CD4-positive, alpha-beta T cell treated with Interleukin-15 for 4 hours (primary cell): ENCODE measurements at regions not wholly inside any gene's neighbourhood (a gene's known extent, or its start where the extent isn't known, plus 50 kb on each side); places are given as distances from the start of the nearest gene placed in this dataset.

Experiments
- DNase-seq: peaks from one replicate; pipeline ENCODE4 v3.0.0-alpha.2; 2020; ENCODE audit warnings: low spot score

DNA sequence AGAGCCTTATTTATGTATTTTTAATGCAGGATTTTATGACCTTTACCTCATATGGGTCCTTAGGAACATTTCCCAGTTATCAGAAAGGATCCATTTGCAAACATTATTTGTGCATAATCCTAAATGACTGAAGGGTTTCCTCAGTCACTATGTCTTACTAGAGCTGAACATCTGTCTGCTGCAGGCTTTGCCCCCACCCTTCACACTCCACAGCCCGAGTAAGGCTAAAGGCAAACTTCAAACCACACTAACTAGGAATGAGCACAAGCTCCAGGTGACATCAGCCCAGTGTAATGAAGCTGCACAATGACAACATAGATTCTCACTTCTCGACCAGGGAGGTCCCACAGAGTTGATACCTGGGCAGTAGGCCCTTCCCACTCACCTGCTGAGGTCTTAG lies 491.3 kb upstream of the MKI67 start:
- no peak for DNase-seq

GRCh38 chr10:128622706-128623105 lies 496.5 kb upstream of the MKI67 start:
- no peak for DNase-seq

GRCh38 chr10:128623776-128624175 lies 497.6 kb upstream of the MKI67 start:
- no peak for DNase-seq

- DNase-seq = no peak
Measured at GRCh38 chr10:128624656-128625530, 498.7 kb upstream of the MKI67 start.

- no peak for DNase-seq
Measured at GRCh38 chr10:128625926-128626325, 499.7 kb upstream of the MKI67 start.

- DNase-seq = no peak
Measured at GRCh38 chr10:128626397-128627000, 500.3 kb upstream of the MKI67 start.

DNA sequence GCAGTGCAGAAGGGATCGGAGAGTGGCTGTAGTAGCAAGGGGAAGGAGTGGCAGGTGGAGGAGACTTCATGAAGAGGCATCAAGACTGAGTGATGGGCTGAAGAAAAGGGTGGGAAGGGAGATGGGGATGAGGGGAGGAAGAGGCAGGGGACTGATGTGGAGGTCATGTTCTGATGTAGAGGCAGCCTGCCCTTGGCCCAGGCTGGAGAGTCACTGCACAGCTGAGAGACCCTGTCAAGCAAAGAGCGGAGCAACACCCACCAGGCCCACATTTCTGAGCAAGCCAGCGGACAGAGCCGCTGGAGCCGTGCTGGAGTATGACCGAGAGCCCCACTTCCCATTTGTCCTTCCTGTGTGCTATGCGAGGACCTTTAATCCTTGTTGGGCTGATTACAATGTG lies 501.6 kb upstream of the MKI67 start:
- DNase-seq = no peak

GRCh38 chr10:128628252-128628651 lies 502.0 kb upstream of the MKI67 start:
- DNase-seq = no peak

- no peak for DNase-seq
Measured at GRCh38 chr10:128629111-128630096, 503.2 kb upstream of the MKI67 start.

DNA sequence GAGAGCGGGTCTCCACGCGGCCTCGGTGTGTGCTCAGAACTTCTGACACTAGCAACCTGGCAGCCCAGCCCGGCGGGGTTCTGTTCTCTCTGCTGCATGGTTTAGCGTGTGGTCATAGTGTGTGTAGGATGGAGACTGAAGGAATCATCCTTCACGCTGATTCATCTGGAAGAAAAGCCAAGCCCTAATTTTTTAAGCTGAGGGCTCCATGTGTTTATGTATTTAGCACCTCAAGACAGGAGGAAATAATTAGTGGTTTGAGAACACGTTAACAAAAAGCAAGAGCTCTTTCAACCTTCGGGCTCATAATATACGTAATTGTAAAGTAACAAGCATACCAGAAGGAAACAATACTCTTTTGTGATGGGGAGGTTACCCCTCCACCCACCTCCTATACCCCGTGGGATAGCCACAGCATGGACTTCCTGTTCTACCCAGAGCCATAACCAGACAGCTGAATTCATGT lies 504.6 kb upstream of the MKI67 start:
- DNase-seq = no peak

DNA sequence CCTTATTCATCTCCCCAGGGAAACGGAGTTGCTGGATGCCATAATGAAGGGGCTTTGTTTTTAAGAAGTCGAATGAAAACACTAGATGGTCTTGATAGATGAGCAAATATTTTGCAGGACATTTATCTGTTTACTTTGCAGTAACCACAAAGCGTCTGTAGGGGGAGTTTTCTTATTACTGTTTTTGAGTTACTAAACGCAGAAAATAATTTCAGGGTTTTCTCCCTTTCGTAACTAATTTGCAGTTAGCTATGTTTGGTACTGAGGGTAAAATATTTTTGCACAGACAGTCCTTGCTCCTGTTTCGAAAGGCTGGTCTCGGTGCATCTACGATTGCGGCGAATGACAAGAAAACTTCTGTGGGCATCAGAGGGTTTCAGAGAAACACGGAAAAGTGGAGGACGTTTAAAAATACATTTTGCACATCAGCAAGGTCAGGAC lies 505.6 kb upstream of the MKI67 start:
- DNase-seq = no peak

DNA sequence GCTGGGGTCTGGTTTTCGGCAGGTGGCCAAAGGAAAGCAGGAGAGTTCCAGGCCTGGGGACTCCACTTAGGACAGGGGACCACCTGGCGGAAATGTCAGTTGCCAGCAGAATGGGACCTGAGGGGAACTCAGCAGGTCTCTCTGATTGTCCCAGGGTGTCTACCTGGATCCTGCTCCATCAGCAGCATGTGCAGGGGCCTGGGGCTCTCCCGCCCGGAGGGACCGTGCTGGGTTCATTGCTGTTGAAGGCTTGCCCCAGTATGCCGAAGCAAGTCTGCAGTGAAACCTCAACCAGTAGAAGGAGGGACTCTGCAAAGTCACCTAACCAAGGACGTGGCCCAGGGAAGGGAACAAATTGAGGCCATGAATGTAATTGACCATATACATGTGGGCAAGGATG lies 506.5 kb upstream of the MKI67 start:
- DNase-seq = no peak

DNA sequence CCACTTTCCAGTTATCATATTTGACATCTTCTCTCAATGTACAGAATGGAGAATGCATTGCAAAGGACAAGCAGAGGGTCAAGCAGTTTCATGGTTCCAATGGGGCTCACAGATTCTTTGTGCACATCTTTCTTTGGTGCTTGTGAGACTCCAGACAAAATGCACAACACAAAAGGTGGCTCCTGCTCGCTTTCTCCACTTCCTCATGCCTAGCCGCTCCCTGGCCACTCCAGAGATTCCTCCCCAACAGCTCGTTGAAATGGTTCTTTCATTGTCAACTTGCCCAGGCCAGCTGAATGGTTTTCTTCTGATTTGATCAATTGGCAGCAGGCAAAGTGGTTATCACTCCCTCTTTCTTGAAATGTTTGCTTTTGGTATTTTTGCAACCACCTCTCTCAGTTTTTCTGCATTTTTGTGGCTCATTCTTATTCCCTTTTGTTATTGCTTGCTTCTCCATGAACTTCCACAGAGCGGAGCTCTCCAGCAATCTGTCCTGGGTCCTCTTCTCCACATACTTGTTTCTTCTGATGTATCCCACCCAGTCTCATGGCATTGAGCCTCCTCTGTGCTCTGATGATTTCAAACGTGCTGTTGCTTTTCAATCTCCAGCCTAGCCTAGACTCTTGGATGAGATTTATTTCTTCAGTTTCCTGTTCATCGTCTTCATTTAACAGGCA lies 507.8 kb upstream of the MKI67 start:
- no peak for DNase-seq

DNA sequence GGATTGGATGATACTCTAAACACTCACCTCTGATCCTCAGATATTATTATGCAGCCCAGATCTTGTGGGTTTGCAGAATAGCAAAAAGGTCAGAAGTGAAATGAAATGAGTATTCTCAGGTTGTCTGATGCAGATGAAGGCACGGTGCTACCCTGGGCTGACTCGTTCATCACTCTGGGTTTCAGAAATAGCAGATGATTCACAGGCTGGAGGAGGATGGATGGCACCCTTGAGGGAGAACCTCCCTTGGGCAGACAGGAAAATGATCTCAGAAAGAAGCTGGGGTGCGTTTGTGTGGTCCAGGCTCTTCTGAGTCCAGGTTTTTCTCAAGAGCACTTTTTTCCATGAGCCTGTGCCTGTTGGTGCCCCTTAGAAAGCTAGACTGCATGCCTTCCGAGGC lies 515.8 kb upstream of the MKI67 start:
- DNase-seq = no peak

DNA sequence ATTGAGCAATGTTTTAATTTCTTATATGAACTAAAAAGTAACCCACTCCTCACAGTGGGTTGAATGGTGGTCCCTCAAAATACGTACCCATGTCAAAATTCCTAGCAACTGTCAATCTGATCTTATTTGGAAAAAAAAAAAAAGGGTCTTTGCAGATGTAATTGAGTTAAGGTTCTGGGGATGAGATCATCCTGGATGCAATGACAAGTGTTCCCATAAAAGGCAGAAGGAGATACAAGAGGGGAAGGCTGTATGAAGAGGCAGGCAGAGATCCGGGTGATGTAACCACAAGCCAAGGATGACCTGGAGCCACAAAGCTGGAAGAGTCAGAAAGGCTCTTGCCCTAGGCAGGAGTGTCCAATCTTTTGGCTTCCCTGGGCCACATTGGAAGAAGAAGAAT lies 516.3 kb upstream of the MKI67 start:
- DNase-seq = no peak

DNA sequence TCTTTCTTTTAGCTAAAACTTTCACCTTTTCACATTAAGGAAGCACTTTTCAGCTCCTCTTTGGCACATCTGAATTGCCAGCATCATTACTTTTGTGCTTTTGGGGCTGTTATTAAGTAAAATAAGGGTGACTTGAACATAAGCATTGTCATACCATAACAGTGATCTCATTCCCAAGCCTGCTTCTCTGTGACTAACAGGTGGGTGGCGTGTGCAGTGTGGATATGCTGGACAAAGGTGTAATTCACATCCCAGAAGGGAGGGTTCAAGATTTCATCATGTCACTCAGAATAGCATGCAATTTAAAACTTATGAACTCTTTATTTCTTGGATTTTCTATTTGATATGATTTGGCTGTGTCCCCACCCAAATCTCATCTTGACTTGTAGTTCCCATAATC lies 517.4 kb upstream of the MKI67 start:
- DNase-seq = no peak

DNA sequence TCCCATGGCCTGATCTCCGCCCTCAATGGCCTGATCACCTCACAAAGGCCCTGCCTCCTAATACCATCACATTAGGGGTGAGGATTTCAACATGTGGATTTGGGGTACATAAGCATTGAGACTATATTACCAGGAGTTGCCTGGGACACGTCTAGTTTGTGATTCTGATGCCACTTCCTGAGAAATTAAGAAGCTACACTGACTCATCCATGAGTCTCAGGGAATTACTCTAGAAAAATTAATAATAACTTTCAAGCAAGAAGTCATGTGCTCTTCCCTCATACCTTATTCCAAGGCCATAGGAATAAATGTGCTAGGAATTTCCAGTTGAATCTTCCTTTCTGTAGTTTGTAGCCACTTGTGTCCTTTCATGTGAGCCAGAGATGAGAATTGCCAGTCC lies 519.3 kb upstream of the MKI67 start:
- DNase-seq = no peak

DNA sequence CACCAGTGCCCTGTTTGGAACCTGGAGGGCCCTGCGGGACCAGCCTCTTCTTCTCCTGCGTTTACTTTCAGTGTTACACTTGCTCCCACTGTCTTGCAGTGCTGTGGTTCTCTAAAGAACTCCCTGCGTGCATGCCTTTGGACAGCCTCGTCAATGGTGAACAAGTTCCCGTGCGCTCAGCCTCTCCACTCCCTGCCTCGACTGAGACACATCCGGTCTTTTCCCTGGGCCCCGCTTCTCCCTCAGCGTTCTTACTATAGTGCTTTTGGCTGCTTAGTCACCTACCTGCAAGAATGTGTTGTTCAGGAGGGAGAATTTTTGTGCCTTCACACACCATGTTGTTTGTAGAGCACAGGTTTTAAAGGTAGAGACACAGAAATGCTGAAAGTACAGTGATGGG lies 520.7 kb upstream of the MKI67 start:
- no peak for DNase-seq

- DNase-seq = no peak
Measured at GRCh38 chr10:128657548-128657947, 531.3 kb upstream of the MKI67 start.

DNA sequence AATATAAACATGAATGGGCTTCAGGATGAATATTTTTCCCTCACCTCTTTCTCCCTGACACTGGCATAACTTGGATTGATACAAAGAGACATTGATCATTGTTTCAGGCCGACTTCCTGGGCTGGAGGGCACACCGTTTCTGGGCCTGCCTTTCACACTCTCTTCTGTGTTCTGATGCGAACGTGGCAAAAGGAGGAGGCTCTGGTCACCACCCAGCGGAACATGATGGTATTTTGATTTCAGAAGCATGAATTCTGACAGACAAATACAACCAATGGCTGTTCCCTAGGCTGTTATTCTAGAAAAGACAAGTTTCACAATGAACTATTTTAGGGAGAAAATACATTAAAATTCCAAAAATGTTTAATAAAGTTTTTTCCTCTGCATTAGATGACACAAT lies 534.5 kb upstream of the MKI67 start:
- DNase-seq = no peak

GRCh38 chr10:128661404-128662197 lies 535.4 kb upstream of the MKI67 start:
- DNase-seq = no peak
